AG04450 (cell line): ENCODE measurements at regions not wholly inside any gene's neighbourhood (a gene's known extent, or its start where the extent isn't known, plus 50 kb on each side); places are given as distances from the start of the nearest gene placed in this dataset.

ENCODE experiments used
- CTCF ChIA-PET: fragments of 300-600, 350-600 bp; formaldehyde crosslinking; extraction: SDS; loops from one replicate; lab custom pipeline; 2022; ENCODE audit warnings: antibody characterized with exemption, inconsistent platforms; lab: Charles Lee
- POLR2A ChIA-PET: fragments of 350-600 bp; formaldehyde crosslinking; extraction: SDS; loops from one replicate; lab custom pipeline; 2021; ENCODE audit warnings: antibody characterized with exemption, inconsistent platforms; lab: Yijun Ruan, JAX
- DNase-seq: peaks from one replicate; pipeline ENCODE4 v3.0.0-alpha.2; 2011; ENCODE audit warnings: low read depth, low spot score
- H3K27ac ChIP-seq: one replicate; pipeline ENCODE4 v1.5.1; 2012; ENCODE audit warnings: low read depth, low read length, control low read depth
- H3K27me3 ChIP-seq: one replicate; pipeline ENCODE4 v1.6.0; 2012; ENCODE audit warnings: low read length; ENCODE audit not compliant: control insufficient read depth, insufficient read depth
- H3K4me3 ChIP-seq: 2 replicates; pipeline ENCODE4 v1.5.1; 2011; ENCODE audit warnings: mild to moderate bottlenecking, low read depth, low read length, control low read depth
- H3K9me3 ChIP-seq: 2 replicates; pipeline ENCODE4 v1.5.1; 2012; ENCODE audit warnings: low read length; ENCODE audit not compliant: control insufficient read depth, insufficient read depth
- TF ChIP-seq, protein P1 (sequence below): IDR thresholded peaks from 2 replicates; pipeline ENCODE4 v1.5.1; 2011; ENCODE audit warnings: low read depth, low read length, control low read depth, inconsistent platforms

DNA sequence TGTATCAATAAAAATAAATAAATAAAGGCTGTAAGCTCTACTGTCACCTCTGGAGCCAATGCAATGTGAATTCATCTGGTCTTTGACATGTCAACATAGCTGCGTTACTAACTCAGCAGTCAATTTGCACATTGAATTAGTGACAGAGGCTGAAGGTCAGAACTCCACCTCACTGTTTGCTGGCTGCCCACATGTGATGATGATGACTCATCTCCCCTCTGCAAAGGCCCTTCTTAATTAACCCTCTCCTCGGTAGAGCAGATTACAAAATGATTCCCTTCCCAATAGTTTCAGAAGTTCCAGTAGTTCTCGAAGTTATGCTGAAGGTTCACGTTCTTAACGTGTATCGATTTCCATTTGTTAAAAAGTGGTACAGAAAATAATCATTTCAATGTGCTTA, 1626.0 kb upstream of the TENM3 start:
- H3K27ac ChIP-seq, result no peak overlapping the region
- H3K4me3 ChIP-seq, result no peak overlapping the region
- TF ChIP-seq, protein P1, sequence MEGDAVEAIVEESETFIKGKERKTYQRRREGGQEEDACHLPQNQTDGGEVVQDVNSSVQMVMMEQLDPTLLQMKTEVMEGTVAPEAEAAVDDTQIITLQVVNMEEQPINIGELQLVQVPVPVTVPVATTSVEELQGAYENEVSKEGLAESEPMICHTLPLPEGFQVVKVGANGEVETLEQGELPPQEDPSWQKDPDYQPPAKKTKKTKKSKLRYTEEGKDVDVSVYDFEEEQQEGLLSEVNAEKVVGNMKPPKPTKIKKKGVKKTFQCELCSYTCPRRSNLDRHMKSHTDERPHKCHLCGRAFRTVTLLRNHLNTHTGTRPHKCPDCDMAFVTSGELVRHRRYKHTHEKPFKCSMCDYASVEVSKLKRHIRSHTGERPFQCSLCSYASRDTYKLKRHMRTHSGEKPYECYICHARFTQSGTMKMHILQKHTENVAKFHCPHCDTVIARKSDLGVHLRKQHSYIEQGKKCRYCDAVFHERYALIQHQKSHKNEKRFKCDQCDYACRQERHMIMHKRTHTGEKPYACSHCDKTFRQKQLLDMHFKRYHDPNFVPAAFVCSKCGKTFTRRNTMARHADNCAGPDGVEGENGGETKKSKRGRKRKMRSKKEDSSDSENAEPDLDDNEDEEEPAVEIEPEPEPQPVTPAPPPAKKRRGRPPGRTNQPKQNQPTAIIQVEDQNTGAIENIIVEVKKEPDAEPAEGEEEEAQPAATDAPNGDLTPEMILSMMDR, result no peak
- H3K27me3 ChIP-seq, result no peaks in the 10 kb centered on the region
- ChIA-PET CTCF (no interaction called here), POLR2A (no interaction called here)
- H3K9me3 ChIP-seq, result no peaks in the 10 kb centered on the region
- DNase-seq, result no peak

DNA sequence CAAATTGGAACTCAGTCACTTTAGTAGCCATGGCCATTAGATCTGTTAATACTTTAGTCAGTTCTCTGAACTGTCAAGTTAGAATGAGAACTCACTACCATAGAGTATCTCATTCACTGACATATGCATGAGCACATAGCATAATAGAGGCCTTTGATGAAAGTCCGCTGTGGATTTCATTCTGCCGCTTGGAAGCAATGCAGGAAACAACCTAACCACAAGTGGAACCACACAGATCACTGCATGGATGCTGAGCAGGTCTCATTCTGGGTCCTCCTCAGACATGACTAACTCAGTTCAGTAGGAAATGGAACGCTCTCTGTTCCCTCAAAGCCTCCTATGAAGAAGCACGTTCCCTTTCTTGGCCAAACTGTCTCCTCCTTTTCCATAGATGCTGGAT, 1624.8 kb upstream of the TENM3 start:
- ChIA-PET CTCF (no interaction called here), POLR2A (no interaction called here)
- Histone ChIP-seq H3K27me3 (no peaks in the 10 kb centered on the region), H3K27ac (no peak overlapping the region), H3K9me3 (no peaks in the 10 kb centered on the region), H3K4me3 (no peak overlapping the region)
- TF ChIP-seq, protein P1, result no peak
- no peak for DNase-seq

DNA sequence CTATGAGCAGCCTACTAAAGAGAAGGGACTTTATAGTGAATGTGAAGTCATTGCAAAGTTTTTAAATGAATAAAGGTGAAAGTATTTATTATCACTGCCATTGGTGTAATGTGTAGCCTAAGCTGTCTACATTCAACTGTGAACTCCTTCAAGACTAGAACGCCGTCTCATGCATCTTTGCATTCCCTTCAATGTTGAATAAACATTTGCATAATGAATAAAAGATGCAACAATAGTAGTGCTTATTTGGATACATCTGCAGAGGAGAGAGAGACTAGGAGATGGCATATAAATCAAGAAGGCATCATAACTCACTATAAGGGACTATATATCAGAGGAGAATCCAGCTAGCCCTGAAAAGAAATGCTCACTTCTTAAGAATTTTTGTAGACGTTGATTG, 1623.8 kb upstream of the TENM3 start:
- DNase-seq, result no peak
- Histone ChIP-seq H3K4me3 (no peak overlapping the region), H3K27me3 (no peaks in the 10 kb centered on the region), H3K9me3 (no peaks in the 10 kb centered on the region), H3K27ac (no peak overlapping the region)
- ChIA-PET POLR2A (no interaction called here), CTCF (no interaction called here)
- TF ChIP-seq, protein P1, result no peak

DNA sequence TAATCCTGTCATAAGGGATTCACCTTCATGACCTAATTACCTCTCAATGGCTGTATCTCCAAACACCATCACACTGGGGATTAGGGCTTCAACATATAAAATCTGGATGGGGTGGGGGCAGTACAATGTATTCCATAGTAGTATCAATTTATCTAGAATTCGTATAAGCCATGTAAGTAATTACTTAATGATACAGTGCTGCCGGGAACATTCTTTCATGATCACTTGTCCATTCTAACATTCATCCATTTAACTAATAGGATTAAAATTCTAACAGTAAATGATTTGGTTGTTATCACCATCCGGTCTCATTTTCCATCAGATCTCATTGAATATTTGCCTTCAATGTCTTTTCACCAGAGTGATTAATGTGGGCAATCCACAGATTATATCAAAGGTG, 1620.9 kb upstream of the TENM3 start:
- no peak for DNase-seq
- Histone ChIP-seq H3K9me3 (no peaks in the 10 kb centered on the region), H3K4me3 (no peak overlapping the region), H3K27ac (no peak overlapping the region), H3K27me3 (no peaks in the 10 kb centered on the region)
- ChIA-PET CTCF (no interaction called here), POLR2A (no interaction called here)
- TF ChIP-seq, protein P1, result no peak

DNA sequence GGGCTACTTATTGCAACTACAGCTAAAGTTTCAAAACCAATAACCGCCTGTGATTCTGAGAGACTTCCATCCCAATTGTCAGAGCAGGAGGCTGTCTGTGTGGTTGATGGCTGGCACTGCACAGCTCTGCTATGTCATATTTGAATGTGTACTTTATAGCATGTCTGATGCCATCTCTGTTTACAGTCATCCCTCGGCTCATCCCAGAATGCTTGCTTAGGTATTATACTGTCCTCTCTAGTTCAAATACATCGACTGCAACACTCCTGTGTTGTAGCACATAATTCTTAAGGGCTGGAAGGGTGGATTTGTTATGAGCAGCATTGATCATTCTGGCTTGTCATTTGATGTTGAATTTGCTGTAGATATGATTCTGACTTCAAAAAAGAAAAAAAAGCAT, 1617.5 kb upstream of the TENM3 start:
- POLR2A ChIA-PET, result no interaction called here
- TF ChIP-seq, protein P1, result no peak
- Histone ChIP-seq H3K4me3 (no peak overlapping the region), H3K9me3 (no peaks in the 10 kb centered on the region), H3K27ac (no peak overlapping the region), H3K27me3 (no peaks in the 10 kb centered on the region)
- no peak for DNase-seq
- CTCF ChIA-PET, result no interaction called here
